HG02973 (cell line): ENCODE measurements at regions not wholly inside any gene's neighbourhood (a gene's known extent, or its start where the extent isn't known, plus 50 kb on each side); places are given as distances from the start of the nearest gene placed in this dataset.
"Not testable (repeated sequence)": the region's sequence is repeated elsewhere in the genome, so short reads cannot be mapped to it uniquely, and the experiment has no call there.

Experiments
- ATAC-seq: cut with Tn5 transposase; IDR thresholded peaks from one replicate; pipeline ENCODE4 v1.9.1; 2021; ENCODE audit warnings: moderate library complexity; ENCODE audit not compliant: unreplicated experiment

- no peak for ATAC-seq
Measured at GRCh38 chr1:217921126-217921904, 290.2 kb downstream of the SPATA17 start.

- ATAC-seq, result no peak
Measured at GRCh38 chr1:217924924-217925323, 293.8 kb downstream of the SPATA17 start.

GRCh38 chr1:217929213-217929885 is 298.2 kb downstream of the SPATA17 start:
- no peak for ATAC-seq

GRCh38 chr1:217943361-217943760 is 312.2 kb downstream of the SPATA17 start:
- ATAC-seq, result no peak

GRCh38 chr1:217944550-217944949 is 313.4 kb downstream of the SPATA17 start:
- ATAC-seq, result no peak

- no peak for ATAC-seq
Measured at GRCh38 chr1:217946511-217946910, 315.4 kb downstream of the SPATA17 start.

GRCh38 chr1:217948741-217949140 is 317.6 kb downstream of the SPATA17 start:
- no peak for ATAC-seq

- ATAC-seq, result no peak
Measured at GRCh38 chr1:217953330-217953729, 322.2 kb downstream of the SPATA17 start.

GRCh38 chr1:217953922-217954321 is 322.8 kb downstream of the SPATA17 start:
- ATAC-seq, result no peak

- ATAC-seq, result no peak
Measured at GRCh38 chr1:217955723-217956122, 324.6 kb downstream of the SPATA17 start.

- no peak for ATAC-seq
Measured at GRCh38 chr1:217965156-217965786, 319.8 kb upstream of the RRP15 start.

GRCh38 chr1:217968085-217968484 is 317.0 kb upstream of the RRP15 start:
- no peak for ATAC-seq

GRCh38 chr1:217969428-217969827 is 315.7 kb upstream of the RRP15 start:
- no peak for ATAC-seq

GRCh38 chr1:217977943-217978342 is 307.1 kb upstream of the RRP15 start:
- ATAC-seq, result no peak

- ATAC-seq, result no peak
Measured at GRCh38 chr1:217981430-217981829, 303.7 kb upstream of the RRP15 start.

- ATAC-seq, result no peak
Measured at GRCh38 chr1:217982331-217983050, 302.6 kb upstream of the RRP15 start.

- no peak for ATAC-seq
Measured at GRCh38 chr1:217983051-217983375, 302.1 kb upstream of the RRP15 start.

GRCh38 chr1:217985641-217986040 is 299.5 kb upstream of the RRP15 start:
- ATAC-seq, result no peak

- ATAC-seq, result no peak
Measured at GRCh38 chr1:217989510-217989909, 295.6 kb upstream of the RRP15 start.

GRCh38 chr1:217993439-217993838 is 291.7 kb upstream of the RRP15 start:
- ATAC-seq, result no peak

GRCh38 chr1:218008296-218008695 is 276.8 kb upstream of the RRP15 start:
- ATAC-seq, result not testable (repeated sequence)
